H7 (cell line): ENCODE measurements at regions not wholly inside any gene's neighbourhood (a gene's known extent, or its start where the extent isn't known, plus 50 kb on each side); places are given as distances from the start of the nearest gene placed in this dataset.
"Not testable (repeated sequence)": the region's sequence is repeated elsewhere in the genome, so short reads cannot be mapped to it uniquely, and the experiment has no call there.

Experiments
- DNase-seq: peaks from one replicate; pipeline ENCODE4 v3.0.0; 2012
- H3K27me3 ChIP-seq: 2 replicates; pipeline ENCODE4 v1.6.0; 2011; ENCODE audit warnings: mild to moderate bottlenecking, low read length; ENCODE audit not compliant: control insufficient read depth, insufficient read depth
- H3K36me3 ChIP-seq: replicated peaks from 2 replicates; pipeline ENCODE4 v1.5.1; 2011; ENCODE audit warnings: low read length; ENCODE audit not compliant: control insufficient read depth, insufficient read depth
- H3K4me3 ChIP-seq: 2 replicates; pipeline ENCODE4 v1.5.1; 2011; ENCODE audit warnings: low read depth, mild to moderate bottlenecking, control low read depth, low read length, moderate library complexity; ENCODE audit not compliant: insufficient read depth

DNA sequence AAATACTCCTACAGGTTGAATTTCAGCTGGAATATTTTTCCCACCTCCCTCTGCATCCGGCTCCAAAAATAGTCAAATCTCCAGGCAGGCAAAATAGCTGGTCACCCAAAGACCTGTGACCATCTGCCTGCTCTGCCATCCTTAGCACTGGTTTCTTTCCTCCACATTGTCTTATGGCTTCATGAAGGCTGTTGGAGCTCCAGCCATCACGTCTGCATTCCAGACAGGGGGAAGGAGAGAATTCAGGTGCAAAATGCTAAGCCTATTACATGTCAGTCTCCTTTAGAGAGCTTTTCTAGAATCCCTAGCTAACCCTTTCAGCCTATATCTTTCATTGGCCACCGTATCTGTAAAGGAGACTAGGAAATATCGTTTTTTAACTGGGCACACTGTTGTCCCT, 367.7 kb downstream of the BCL2L11 start:
- not testable (repeated sequence) for H3K36me3 ChIP-seq, H3K27me3 ChIP-seq, H3K4me3 ChIP-seq, DNase-seq

DNA sequence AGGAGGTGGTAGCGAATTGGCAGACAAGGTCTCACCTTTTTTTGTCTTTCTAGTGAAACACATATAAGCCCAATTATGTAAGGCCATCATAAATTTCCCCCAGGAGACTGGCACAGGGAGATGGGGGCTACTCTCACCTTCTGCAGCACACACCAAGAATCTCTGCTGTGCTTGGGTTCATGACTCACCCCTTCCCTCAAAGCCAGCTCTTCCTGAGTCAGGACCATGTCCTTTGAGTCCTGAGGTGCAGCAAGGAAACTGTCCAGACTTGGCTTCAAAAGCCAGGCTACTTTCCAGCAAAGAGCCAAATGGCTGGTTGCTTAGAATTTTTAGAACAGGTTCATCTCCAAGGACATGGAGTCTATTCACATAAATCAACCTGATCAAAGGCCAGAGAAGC, 368.7 kb downstream of the BCL2L11 start:
- H3K27me3 ChIP-seq, H3K36me3 ChIP-seq, DNase-seq, H3K4me3 ChIP-seq: not testable (repeated sequence)

DNA sequence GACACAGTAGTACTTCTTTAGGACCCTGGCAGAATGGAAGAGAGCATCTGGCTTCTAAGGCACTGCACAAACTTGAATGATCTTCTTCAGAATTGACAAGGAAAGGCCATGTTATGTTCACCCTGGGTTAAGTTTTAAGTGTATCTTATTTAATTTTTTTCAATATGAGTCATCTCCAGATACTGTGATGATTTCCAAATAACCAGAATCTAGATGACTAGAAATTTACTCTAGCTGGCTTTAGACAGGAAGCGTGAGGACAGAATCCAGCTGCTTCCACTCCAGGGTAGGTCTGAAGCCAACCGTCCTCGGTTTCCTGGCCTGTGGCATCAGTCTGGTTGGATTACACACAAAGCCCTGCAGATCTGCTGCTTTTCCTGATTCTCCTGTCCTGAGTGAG, 370.5 kb downstream of the BCL2L11 start:
- H3K27me3 ChIP-seq, DNase-seq: not testable (repeated sequence)

DNA sequence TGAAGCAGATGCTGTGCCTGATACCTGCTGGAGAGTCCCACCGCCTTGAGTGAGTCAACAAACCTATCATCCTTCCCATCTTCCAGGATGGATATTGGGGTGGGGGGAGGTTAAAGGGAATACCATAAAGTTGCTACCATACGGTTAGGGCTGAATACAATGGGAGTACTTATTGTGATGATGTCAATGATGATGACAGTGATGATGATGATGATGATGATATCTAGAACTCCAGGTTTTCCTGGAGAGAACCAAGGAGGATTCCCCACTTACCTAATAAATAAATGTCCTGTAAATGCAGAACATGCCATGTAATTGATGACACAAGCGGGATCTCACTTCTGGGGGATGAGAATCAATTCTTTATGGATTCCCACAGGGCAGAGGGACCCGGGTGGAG, 370.9 kb downstream of the BCL2L11 start:
- not testable (repeated sequence) for DNase-seq, H3K4me3 ChIP-seq, H3K36me3 ChIP-seq, H3K27me3 ChIP-seq

More for the DNA sequence above, 370.5 kb downstream of the BCL2L11 start:
- H3K36me3 ChIP-seq, H3K4me3 ChIP-seq: not testable (repeated sequence)

DNA sequence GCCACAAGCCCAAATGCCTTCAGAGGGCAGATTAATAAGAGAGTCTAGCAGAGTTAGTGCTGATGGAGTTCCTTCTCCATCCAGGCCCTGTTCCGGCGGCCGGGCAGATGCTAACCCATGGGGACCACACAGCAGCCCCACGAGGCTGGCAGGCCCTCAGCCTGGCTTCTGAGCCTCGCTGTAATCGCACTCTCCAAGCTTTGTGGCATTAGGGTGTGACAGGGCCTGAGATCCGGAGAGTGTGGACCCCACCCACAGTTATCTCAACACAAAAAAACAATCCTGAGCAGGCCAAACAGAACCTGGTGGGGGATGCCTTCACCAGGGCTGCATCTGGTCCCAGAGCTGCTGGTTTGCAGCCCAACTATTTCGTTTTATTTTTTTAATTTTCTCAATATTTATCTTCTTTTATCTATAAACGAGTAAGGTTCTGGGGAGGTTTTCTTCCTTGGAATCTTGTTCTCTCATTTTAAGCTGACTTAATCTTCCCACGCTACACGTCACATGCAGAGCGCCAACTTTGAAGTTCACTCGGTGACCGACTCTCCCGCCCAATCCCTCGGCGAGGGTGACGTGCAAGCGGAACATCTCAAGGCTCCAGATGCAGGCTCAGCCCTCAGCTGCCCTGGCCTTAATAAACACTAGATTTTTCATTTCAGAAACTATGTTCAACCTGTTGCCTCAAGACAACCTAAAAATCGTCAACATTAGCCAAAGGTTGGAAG, 372.4 kb downstream of the BCL2L11 start:
- H3K4me3 ChIP-seq, H3K27me3 ChIP-seq, DNase-seq: not testable (repeated sequence)

DNA sequence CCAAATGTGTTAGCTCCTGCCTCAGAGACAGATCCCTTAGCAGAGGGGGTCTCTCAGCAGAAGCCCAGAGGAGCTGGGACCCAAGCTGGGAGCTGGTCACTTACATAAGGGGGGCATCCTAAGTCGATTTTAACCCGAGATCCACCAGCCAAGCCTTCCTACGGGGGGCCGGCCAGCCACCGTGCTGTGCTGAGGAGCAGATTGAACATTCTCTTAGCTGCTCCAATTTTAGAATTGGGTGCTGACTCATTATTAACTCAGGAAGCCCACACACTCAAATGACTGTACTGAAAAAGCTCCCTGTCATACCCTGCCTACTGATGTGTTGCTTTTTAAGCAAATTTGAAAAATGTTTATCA, 373.0 kb downstream of the BCL2L11 start:
- H3K4me3 ChIP-seq, H3K27me3 ChIP-seq, DNase-seq, H3K36me3 ChIP-seq: not testable (repeated sequence)

More for the DNA sequence above, 372.4 kb downstream of the BCL2L11 start:
- not testable (repeated sequence) for H3K36me3 ChIP-seq

DNA sequence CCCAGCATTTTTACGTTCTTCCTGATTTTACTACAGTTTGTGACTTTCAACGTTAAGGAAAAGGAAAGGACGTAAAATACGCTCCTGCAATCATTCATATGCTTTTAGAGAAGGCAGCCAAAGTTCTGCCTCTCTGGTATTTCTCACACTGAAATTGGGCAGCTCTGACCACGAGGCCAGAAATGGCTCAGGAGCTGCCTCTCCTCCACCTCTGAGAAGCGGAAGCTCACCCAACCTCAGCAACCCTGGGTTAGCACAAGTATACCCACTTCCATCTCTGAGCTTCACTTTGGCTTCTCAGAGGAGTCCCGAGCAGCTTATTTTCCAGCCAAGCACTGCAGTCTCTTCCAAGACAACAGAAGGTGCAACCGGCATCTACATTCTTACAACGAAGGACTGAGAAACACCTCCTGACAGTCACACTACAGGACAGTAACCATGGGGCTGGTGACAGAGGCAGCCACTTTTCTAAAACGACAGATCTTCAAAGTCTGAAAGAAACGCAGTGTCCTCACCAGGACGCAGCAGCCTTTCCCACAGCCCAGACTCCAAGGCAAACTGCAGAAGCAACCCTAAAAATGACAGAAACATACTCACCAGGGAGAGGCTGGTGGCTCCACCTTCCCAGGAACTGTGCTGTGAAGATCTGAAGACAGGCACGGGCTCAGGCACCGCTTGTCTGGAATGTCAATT, 373.7 kb downstream of the BCL2L11 start:
- H3K4me3 ChIP-seq = peak overlapping the region; percentile 12; the same call in 1 of the 2 replicates
- not testable (repeated sequence) for DNase-seq, H3K27me3 ChIP-seq, H3K36me3 ChIP-seq

DNA sequence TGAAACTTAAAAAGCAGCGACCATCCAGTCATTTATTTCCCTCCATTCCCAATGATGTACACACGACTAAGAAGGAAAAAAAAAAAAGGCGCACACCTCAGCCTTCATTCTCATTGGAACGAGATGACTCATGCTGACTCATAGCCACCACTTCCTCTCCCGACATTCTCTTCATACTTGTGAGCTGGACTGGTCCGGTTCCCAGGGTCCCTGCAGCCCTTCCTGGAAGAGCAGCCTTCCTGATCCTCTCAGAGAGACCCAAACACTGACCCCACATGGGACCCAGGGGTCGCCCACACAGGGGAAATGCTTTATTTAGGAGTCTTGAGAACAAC, 374.2 kb downstream of the BCL2L11 start:
- not testable (repeated sequence) for H3K4me3 ChIP-seq, DNase-seq, H3K36me3 ChIP-seq, H3K27me3 ChIP-seq

DNA sequence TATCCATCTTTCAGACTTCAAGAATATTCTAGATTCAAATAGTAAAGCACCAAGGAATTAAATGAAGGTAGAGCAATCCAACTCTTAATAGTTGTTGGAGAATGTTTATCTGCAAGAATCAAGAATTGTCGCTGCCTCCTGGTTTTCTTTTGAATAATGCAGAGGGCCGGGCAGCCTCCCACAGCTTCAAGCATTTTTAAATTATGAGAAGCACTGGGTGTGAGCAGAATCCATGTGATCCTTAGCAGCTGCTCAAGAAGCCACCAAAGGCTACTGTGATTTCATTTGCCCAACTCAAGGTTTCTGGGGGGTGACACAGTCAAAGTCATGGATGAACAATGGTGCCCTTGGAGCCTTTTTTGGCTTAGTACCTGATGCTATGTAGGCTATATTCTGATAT, 374.9 kb downstream of the BCL2L11 start:
- H3K4me3 ChIP-seq, H3K27me3 ChIP-seq, H3K36me3 ChIP-seq, DNase-seq: not testable (repeated sequence)

DNA sequence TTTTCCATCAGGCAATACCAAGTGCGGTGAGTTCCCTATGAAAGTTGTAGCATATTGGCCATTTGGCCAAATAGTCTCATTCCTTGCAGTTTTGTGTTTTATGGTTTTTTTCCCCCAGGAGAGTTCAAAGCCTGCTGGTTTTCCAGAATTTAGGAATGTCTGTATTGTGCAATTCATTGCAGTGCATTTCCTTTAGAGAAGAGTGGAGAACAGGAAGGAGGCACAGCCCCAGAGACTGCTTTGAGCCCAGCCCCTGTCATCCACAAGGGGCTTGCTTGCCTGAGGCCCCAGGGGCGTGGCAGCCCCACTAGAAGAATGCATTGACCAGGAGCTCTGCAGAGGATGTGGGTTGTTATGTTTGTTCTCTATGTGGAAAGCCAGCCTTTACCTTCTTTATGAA, 375.5 kb downstream of the BCL2L11 start:
- H3K4me3 ChIP-seq, H3K36me3 ChIP-seq, DNase-seq, H3K27me3 ChIP-seq: not testable (repeated sequence)

DNA sequence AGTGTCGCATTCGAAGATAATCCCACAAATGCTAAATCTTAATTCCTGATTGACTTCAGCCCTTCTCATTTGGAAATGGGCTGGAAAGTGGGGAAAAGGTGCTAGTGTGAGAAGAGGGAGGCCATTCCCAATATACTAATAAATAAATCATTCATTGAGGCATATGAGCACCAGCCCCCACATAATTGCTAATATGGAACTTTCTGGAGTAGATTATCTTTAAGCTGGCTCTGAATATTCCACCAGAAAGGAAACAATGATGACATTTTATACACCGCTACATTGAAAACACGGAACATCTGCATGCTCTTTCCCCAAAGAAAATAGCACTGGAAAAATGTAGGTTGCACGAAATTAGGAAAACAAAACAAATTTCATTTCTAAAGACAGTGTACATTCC, 376.1 kb downstream of the BCL2L11 start:
- not testable (repeated sequence) for H3K27me3 ChIP-seq, DNase-seq, H3K4me3 ChIP-seq, H3K36me3 ChIP-seq

DNA sequence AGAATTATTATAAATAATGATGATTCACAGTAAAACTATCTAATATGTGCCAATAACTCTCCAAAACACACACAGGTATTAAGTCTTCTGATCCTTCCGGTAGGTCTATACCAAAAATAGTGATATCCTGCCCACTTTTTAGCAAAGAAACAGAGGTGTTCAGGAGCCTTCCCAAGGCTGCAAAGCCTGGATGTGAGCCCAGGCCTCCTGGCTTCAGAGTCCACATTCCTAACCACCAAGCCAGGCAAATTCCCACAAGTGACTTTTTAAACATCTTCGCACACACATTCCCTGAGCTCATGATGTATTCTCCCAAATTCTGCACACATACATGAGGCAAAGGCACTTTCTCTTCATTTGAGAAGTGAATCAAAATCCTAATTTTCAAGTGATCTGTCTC, 376.6 kb downstream of the BCL2L11 start:
- not testable (repeated sequence) for H3K36me3 ChIP-seq, DNase-seq, H3K27me3 ChIP-seq, H3K4me3 ChIP-seq

DNA sequence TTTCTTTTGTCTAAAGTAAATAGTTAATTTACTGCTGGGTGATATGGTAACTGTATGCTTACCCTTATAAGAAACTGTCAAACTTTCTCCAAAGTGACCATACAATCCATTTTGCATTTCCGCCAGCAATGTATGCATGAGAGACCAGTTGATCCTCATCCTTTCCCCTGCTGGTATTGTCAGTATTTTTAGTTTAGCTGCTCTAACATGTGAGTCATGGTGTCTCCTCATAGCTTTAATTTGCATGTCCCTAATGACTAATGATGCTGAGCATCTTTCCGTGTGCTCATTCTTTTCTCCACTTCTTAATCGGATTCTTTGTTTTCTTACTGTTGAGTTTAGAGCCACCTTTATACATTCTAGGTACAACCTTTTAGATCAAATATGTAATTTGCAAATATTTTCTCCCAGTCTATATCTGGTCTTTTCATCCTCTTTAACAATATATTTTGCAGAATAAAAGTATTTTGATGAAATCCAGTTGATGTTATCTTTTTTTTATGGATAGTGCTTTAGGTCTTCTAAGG, 379.9 kb downstream of the BCL2L11 start:
- H3K36me3 ChIP-seq, DNase-seq, H3K4me3 ChIP-seq, H3K27me3 ChIP-seq: not testable (repeated sequence)

DNA sequence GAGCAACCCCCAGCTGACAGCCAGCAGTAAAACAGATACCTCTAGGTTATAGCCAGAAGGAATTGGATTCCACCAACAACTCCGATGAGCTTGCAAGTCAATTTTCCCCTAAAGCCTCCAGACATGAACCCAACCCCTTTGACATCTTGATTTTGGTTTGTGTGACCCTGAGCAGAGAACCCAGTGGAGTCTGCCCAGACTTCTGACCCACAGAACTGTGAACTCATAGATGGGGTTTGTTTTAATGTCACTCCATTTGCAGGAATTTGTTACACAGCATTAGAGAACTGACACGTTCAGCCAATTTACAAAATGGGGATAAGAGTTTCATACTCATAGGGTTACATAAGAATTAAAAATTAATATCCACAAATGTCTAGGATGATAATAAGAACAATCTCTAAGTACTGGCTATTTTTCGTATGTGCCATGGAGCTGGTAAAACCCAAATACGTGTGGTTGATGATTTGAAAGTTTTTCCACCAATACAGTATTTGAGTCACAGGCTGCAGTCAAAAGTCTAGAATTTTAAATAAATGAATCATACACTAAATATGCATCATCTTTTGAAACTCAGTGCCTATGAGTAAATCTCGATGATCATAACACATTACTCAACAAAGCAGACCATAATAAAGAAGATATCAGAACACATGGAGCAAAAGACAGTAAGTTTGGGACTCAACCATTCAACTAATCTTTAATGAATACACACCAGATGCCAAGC, 380.0 kb downstream of the ANAPC1 start:
- H3K4me3 ChIP-seq, H3K27me3 ChIP-seq, DNase-seq, H3K36me3 ChIP-seq: not testable (repeated sequence)

DNA sequence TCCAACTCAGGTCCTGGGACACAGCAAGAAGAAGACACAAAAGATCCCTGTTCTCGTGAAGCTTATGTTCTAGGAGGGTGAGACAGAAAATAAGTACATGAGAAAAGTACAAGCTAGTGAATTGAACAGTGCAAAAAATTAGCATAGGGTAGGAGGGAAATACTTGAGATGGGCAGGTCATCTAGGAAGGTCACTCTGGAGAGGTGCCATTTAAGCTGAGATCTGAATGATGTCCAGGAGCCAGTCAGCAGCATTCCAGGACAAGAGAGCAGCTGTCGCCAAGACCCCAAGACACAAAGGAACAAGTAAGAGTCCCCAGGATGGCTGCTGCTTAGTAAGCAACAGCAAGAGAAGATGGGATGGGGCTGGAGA, 379.4 kb downstream of the ANAPC1 start:
- H3K36me3 ChIP-seq, H3K4me3 ChIP-seq, H3K27me3 ChIP-seq, DNase-seq: not testable (repeated sequence)
